Fibroblast of mammary gland (primary cell): ENCODE measurements at regions not wholly inside any gene's neighbourhood (a gene's known extent, or its start where the extent isn't known, plus 50 kb on each side); places are given as distances from the start of the nearest gene placed in this dataset.
A peak's percentile ranks its signal among the peaks of the same experiment; 100 is the strongest.

Experiments used
- DNase-seq: peaks from one replicate; pipeline ENCODE4 v3.0.0-alpha.2; 2010; ENCODE audit warnings: low read depth
- H3K4me3 ChIP-seq: 2 replicates; pipeline ENCODE4 v1.5.1; 2011; ENCODE audit warnings: low read depth, mild to moderate bottlenecking, low read length, moderate library complexity; ENCODE audit not compliant: control insufficient read depth
- TF ChIP-seq, protein P1 (sequence below): conservative IDR thresholded peaks from 2 replicates; pipeline ENCODE4 v1.5.1; 2011; ENCODE audit warnings: low read depth, low read length, inconsistent platforms; ENCODE audit not compliant: control insufficient read depth, insufficient read depth

DNA sequence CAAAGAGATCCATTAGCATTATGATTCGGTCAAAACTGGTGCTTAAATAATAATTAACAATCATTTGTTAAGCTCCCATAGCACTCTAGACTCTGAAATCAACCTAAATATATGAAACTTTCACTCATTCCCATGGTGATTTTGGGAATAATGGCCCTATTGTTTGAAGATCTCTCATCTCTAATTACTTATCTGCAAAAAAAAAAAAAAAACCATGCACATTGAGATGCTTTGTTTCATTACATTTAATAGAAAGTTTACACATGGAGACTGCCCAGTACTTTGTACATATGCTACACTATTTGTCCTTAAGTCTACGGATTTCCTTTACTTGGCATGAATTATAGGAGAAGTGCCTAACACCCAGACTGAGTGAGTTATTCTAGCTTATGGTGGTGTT, 280.6 kb upstream of the MEOX2 start:
- TF ChIP-seq, protein P1, sequence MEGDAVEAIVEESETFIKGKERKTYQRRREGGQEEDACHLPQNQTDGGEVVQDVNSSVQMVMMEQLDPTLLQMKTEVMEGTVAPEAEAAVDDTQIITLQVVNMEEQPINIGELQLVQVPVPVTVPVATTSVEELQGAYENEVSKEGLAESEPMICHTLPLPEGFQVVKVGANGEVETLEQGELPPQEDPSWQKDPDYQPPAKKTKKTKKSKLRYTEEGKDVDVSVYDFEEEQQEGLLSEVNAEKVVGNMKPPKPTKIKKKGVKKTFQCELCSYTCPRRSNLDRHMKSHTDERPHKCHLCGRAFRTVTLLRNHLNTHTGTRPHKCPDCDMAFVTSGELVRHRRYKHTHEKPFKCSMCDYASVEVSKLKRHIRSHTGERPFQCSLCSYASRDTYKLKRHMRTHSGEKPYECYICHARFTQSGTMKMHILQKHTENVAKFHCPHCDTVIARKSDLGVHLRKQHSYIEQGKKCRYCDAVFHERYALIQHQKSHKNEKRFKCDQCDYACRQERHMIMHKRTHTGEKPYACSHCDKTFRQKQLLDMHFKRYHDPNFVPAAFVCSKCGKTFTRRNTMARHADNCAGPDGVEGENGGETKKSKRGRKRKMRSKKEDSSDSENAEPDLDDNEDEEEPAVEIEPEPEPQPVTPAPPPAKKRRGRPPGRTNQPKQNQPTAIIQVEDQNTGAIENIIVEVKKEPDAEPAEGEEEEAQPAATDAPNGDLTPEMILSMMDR, result no peak
- no peak overlapping the region for H3K4me3 ChIP-seq
- no peak for DNase-seq

DNA sequence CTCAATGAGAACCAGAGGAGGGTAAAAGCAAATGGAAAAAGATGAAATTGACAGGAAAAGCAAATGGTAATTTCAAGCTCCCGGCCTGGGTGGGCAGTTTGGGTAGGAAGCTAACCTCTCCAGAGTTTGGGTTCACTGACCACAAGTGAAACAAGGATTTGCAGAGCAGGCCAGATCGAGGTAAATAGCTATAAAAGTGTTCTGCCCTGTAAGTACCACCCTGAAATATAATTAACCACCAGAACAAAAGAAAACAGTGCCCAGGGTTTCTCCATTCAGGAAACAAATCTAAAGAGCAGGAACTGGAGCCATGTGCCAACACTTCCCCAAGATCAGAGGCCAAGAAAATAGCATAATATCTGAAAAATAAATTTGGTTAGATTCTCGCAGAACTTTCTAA, 276.7 kb upstream of the MEOX2 start:
- TF ChIP-seq, protein P1, result no peak
- H3K4me3 ChIP-seq, result no peak overlapping the region
- no peak for DNase-seq

GRCh38 chr7:15954671-15955354, 268.3 kb upstream of the MEOX2 start:
- no peak overlapping the region for H3K4me3 ChIP-seq
- TF ChIP-seq, protein P1, result no peak
- peak; percentile 64 for DNase-seq

DNA sequence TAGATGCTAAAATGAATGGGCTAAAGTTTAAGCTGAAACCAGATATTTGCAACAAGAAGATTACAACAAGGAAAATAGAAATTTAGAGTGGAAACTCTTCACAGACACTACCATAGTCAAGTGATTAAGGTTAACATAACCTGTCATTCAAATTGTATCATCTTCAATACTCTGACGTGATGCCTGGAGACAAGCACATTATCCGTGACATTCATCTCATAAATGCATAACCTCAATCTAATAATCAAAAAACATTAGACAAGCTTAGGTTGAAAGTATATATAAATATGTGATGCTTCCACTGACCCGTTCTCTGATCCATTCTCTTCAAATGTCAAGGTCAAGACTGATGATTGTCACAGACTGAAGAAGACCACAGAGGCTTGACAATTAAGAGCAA, 263.8 kb upstream of the MEOX2 start:
- no peak for DNase-seq
- H3K4me3 ChIP-seq, result no peak overlapping the region
- TF ChIP-seq, protein P1, result no peak

GRCh38 chr7:15947754-15948153, 261.3 kb upstream of the MEOX2 start:
- no peak overlapping the region for H3K4me3 ChIP-seq
- TF ChIP-seq, protein P1, result no peak
- DNase-seq, result peak; percentile 20

DNA sequence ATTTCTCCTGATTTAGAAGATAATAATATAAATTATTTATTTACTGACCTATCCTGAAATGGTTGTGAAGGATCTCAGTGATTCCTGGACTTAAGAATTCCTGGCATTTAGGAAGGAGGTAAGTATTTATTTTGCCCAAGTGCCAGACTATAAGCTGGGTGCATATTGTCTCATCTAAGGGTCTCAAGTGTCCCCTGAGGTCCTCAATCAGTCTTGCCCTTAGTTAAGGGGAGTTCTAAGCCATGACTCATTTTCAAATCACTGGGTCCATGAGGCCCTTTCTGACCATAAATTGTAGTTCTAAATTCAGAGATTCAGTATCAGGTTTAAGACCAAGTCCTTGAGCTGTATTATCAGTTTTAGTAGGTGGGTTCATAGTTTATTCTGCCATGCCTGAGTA, 251.6 kb upstream of the MEOX2 start:
- DNase-seq, result no peak
- TF ChIP-seq, protein P1, result no peak
- no peak overlapping the region for H3K4me3 ChIP-seq

- no peak overlapping the region for H3K4me3 ChIP-seq
- TF ChIP-seq, protein P1, result no peak
- DNase-seq, result no peak
Observed at GRCh38 chr7:15937571-15937970, 251.1 kb upstream of the MEOX2 start.
